ENCODE measurements at regions not wholly inside any gene's neighbourhood (a gene's known extent, or its start where the extent isn't known, plus 50 kb on each side); places are given as distances from the start of the nearest gene placed in this dataset.

DNA sequence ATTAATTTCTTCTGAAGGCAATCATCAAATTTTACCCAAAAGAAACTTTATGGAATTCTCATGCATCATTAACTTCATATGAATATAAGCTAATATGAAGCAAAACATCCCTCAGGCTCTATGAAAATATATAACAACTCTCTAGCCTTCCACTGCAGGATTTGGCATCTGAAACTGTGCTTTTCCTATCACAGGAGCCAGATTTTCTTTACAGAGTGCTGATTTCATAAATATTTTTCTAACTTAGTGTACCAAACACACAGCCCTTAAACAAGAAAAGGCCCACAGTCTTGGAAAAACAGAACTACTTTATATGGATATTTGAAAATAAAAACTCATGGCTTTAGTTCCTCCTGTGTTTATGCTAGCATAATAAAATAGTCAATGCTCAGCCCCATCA, 559.5 kb upstream of the CHRM3 start:
- no peak for ATAC-seq
- intact Hi-C loops (cut with micrococcal nuclease), result no loop called here
- no peak for DNase-seq

DNA sequence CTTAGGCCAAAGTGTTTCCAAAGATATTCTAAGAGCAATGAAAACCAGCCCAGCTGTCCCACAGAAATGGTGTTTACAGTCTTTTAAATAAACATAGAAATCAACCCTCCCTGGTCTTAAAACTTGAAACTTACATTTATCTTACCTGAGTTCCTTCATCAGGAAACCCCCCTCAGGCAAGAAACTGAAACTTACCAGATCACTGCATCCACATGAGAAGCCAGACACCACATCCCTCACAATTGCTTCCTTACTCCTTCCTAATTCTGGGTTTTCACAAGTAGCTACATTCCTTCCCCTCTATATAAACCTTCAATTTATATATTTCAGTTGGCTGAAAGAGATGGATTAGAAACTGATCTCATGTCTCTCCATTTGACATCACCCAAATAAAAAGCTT, 563.0 kb upstream of the CHRM3 start:
- intact Hi-C loops (cut with micrococcal nuclease), result no loop called here
- DNase-seq (no peak), ATAC-seq (no peak)

- intact Hi-C loops (cut with micrococcal nuclease), result no loop called here
- no peak for DNase-seq
- ATAC-seq, result no peak
These were observed 575.0 kb upstream of the CHRM3 start for GRCh38 chr1:238811211-238811879.

DNA sequence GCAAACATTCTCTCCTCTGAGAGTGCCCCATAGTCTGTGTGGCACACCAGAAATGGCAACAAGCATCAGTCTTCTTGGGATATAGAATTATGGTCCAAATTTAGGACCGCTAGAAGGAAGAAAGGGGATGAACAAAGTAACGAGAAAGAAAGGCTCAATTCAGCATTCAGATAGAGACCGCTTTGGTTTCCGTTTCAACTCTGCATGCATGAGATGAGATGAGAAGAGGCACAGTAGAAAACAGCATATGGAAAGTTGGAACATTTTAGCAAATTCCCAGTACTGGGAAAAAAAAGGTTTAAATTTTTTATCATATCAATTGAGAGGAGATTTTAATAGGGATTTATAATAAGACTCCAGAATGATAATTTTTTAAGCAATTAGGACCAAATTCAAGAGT, 595.5 kb upstream of the CHRM3 start:
- no peak for ATAC-seq
- no peak for DNase-seq
- intact Hi-C loops (cut with micrococcal nuclease), result no loop called here

- ATAC-seq (no peak), DNase-seq (no peak)
- intact Hi-C loops (cut with micrococcal nuclease), result no loop called here
These were observed 596.3 kb upstream of the CHRM3 start for GRCh38 chr1:238789916-238790667.

- DNase-seq (no peak), ATAC-seq (no peak)
- intact Hi-C loops (cut with micrococcal nuclease), result no loop called here
These were observed 598.9 kb upstream of the CHRM3 start for GRCh38 chr1:238787471-238787870.

DNA sequence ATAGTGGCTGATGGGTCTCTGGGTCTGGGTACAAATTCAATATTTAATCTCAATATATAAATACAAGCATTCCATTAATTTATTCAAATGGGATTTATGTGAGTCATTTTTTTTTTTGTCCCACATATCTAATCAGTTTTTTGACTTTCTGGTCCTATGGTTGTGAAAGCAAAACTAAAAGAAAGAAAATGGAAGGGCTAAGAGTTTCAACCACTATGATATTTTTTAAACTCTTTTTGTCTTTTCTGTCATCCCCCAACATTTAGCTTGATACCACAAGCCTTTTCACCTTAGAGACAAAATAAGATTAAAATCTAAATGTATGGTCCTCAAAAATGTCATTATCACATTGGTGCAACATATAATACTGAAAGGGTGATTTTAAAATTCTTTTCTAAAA, 602.7 kb upstream of the CHRM3 start:
- intact Hi-C loops (cut with micrococcal nuclease), result no loop called here

DNA sequence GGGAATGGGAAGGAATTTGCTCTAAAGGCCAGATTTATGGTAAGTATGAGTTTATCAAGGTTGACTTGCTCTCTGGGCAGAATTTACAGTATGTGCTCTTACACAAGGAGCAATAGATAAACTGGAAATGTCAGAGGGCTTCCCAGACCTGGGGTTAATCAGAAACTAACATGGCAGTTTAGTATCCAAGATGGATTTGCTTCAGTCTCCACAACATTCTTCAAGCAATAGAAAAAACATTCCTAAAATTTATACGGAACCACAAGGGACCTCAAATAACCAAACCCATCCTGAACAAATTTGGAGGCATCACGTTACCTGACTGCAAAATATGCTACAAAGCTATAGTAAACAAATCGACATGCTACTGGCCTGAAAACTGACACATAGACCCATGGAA, 606.7 kb upstream of the CHRM3 start:
- intact Hi-C loops (cut with micrococcal nuclease), result no loop called here
- DNase-seq (no peak), ATAC-seq (no peak)

More for the DNA sequence above, 602.7 kb upstream of the CHRM3 start:
- DNase-seq (no peak), ATAC-seq (no peak)

GRCh38 chr1:238778113-238778512, 608.3 kb upstream of the CHRM3 start:
- intact Hi-C loops (cut with micrococcal nuclease), result no loop called here
- DNase-seq (no peak), ATAC-seq (no peak)

DNA sequence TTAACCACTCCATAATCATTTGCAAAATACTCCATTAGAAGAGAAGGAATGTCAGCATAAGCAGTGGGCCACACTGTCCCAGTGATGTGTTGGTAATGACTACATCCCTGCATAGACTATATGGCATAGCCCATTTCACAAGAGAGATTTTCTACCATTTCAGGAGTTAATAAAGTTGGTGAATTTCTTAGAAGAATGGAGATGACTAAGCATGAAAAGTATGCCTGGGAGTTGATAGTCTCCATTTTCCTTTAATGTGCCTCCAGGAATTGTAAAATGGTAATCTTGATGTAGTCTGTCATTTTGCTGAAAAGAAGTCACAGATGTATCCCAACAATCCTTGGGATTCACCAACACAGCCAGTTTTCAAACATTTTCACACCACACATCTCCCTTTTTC, 608.8 kb upstream of the CHRM3 start:
- no peak for ATAC-seq
- DNase-seq, result no peak
- intact Hi-C loops (cut with micrococcal nuclease), result no loop called here

GRCh38 chr1:238776126-238776525, 610.2 kb upstream of the CHRM3 start:
- no peak for DNase-seq
- intact Hi-C loops (cut with micrococcal nuclease), result no loop called here
- no peak for ATAC-seq

DNA sequence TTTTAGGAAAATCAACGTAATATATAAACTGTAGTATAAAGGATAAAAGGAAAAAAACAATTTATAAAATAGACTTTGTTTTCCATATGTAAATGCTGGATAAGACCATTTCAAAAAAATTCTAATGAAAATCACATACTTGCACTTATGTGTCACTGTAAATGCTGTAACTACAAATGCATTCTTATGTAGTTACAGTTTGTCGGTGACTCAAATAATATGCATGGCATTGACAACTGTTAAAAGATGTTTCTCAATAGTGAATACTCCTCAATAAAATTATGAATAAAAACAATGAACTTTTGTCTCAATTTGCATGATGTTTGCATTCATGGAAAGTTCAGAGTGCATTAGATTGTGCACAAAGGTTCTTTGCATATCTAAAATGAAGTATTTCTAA, 614.0 kb upstream of the CHRM3 start:
- ATAC-seq (no peak), DNase-seq (no peak)
- intact Hi-C loops (cut with micrococcal nuclease), result no loop called here

- ATAC-seq (no peak), DNase-seq (no peak)
- intact Hi-C loops (cut with micrococcal nuclease), result no loop called here
These were observed 619.0 kb upstream of the CHRM3 start for GRCh38 chr1:238767321-238767720.

GRCh38 chr1:238764779-238765178, 621.6 kb upstream of the CHRM3 start:
- intact Hi-C loops (cut with micrococcal nuclease), result no loop called here
- no peak for DNase-seq
- no peak for ATAC-seq

DNA sequence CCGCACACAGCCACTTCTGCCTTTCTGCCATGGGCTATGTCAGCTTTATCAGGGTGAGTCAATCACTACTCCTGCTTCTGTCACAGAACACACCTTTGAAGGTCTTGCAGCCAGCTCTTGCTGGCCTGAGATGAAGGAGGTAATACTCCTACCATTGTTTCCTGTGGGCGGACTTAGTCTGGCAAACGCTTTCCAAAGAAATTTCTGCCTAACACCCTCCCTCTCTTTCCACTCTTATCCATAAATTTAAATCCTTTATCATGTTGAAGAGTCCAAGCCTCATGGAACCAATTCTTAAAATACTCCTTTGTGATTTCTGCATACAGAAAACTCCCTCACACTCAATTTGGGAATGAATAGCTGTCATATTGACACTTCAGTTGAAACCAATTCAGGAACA, 633.1 kb upstream of the CHRM3 start:
- DNase-seq, result no peak
- ATAC-seq, result no peak

GRCh38 chr1:238752327-238752726, 634.0 kb upstream of the CHRM3 start:
- ATAC-seq (no peak), DNase-seq (no peak)
- intact Hi-C loops (cut with micrococcal nuclease), result no loop called here

More for the DNA sequence above, 633.1 kb upstream of the CHRM3 start:
- intact Hi-C loops (cut with micrococcal nuclease), result no loop called here

DNA sequence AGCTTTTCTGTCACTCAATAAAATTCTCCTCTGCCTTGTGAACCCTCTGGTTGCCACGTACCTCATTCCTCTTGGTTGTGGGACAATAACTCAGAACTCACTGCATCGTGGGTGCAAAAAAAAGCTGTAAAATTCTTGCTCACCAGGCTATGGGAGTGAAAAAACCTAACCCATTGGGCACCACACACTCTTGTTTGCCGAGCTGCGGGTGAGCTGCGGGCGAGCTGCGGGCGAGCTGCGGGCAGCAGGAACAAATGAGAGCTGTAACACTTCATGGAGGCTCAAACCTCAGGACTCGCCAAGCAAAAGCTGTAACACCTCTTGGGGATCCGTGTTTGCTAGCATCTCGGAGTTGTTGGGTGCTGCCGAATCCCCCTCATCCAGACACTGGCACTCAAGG, 641.3 kb upstream of the CHRM3 start:
- no peak for DNase-seq
- intact Hi-C loops (cut with micrococcal nuclease), result no loop called here
- ATAC-seq, result no peak

DNA sequence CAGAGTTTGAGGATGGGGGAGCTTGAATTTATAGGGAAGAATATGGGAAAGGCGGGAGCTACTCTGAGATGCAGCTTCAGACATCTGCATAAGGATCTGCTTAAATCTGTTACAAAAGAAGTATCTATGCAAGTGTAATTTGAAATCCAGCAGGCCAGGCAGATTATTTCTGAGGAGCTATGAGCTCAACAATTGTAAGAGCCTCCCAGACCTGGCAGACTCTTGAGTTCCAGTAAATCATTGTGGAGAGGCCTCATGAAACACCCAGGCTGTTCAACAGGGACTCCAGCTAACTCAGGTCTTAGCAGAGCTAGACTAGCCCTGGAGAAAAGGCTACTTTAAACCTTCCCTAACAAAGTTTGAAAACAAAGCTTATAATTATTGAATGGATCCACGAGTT, 647.5 kb upstream of the CHRM3 start:
- DNase-seq (no peak), ATAC-seq (no peak)
- intact Hi-C loops (cut with micrococcal nuclease), result no loop called here

GRCh38 chr1:238727670-238728069, 658.7 kb upstream of the CHRM3 start:
- no peak for ATAC-seq
- intact Hi-C loops (cut with micrococcal nuclease), result no loop called here

GRCh38 chr1:238722812-238723211, 663.6 kb upstream of the CHRM3 start:
- no peak for DNase-seq
- ATAC-seq, result no peak
- intact Hi-C loops (cut with micrococcal nuclease), result no loop called here

More at GRCh38 chr1:238727670-238728069, 658.7 kb upstream of the CHRM3 start:
- DNase-seq, result no peak

DNA sequence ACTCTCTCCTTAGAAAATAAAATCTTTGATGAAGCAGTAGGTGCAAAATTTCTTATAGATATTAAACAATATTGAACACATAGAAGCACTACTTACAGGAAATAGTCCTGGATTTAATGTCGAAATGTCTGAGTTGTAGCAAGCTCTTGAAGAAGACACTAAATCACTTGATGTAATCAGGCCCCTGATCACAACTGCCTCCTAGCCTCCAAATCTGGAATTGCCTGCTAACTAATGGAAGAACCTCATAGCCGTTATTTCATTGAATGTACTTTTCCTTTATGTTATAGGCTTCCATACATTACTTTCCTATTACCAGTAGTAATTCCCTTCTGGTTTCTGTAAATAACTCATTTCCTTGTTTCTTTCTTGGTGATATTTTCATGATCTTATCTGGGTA, 675.7 kb upstream of the CHRM3 start:
- intact Hi-C loops (cut with micrococcal nuclease), result no loop called here
- no peak for DNase-seq
- no peak for ATAC-seq

Measured in left ventricle myocardium superior (tissue), 1 donor.